ENCODE measurements at regions not wholly inside any gene's neighbourhood (a gene's known extent, or its start where the extent isn't known, plus 50 kb on each side); places are given as distances from the start of the nearest gene placed in this dataset.

DNA sequence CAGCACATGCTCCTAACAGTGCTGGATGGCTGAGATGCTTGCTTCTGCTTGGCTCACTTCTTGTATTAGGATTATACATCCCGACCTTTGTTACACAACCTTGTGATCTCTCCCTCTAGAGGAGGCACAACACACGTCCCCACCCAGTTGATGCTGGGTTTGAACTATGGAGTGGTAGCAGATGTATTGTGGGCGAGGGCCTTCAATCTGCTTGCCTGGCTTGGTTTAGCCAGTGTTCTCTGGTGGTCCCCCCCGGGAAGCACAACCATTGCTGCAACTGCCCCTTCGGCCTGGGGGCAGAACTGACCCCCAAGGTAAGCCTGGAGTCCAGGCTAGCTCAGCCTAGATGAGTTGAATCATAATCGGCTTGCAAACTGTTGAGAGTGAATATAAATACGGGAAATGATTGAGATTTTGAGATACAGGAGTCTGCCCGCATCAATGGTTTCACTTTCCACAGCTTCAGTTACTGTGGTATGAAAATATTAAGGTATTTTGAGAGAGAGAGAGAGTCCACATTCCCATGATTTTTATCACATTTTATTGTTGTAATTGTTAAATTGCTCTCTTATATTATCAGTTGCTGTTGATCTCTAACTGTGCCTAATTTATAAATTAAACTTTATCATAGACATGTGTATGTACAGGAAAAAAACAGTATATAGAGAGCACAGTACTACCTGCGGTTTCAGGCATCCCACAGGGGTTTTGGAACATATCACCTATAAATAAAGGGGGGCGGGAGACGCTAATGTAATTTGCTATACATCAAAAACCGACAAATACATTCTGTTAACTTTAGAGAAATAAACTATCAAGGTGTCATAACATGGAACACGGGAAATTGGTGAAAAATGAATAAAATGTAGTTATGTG is 482.0 kb upstream of the B3GAT1 start:
- in situ Hi-C loops (cut with HindIII; ENCODE audit: low sequenced_read_pairs), result no loop called here
- DNase-seq (ENCODE audit: low spot score), result no peak

DNA sequence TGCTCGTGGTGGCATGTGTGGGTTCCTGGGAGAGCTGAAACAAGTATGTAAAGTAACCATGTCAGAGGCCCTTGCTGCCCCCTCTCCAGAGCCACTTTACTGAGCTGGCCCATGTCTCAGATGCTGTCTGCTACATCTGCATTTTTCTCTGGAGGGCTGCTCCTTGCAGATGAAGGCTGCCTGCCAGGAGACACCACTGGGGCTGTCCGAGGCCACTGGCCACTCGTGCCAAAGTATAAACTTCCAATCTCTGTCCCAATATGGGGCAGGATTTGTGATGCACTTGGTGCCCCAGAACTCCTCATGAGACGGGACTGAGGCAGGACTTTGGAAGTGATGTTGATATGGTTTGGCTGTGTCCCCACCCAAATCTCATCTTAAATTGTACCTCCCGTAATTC is 478.4 kb upstream of the B3GAT1 start:
- DNase-seq (ENCODE audit: low spot score), result no peak
- in situ Hi-C loops (cut with HindIII; ENCODE audit: low sequenced_read_pairs), result no loop called here

DNA sequence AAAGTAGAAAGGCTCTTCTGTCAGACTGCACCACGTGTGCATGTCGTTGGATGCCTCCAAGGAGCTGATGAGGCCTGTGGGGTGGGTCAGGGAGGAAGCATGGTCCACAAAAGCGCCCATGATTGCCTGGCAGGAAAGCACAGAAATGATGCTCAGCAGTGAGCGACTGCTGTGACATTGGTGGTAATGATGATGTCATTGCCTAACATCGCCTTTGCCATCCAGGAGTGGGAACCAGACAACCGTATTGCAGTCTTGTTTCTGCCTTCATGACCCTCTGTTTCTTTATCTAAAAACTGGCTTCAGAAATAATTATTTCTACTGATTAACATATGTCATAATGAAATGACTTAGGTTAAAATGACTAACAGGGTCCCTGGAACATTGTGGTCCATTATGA is 477.8 kb upstream of the B3GAT1 start:
- DNase-seq (ENCODE audit: low spot score), result no peak
- in situ Hi-C loops (cut with HindIII; ENCODE audit: low sequenced_read_pairs), result no loop called here

DNA sequence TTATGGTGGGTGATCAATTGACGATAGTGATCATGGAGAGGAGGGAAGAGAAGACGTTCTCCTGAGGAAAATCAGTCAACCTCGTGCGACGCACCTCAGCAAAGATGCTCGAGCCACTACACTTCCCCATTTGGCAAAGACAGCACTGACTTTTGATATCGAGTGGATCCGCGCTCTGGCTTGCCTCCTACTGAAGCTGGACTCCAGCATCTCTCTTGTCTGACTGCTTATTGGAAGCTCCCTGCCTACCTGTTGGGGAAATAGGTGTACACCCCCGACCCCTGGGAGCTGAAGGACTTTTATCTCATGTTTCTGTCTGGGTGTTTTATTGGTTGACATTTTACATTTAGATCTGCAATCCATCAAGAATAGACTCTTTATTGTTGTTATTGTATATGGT is 476.8 kb upstream of the B3GAT1 start:
- in situ Hi-C loops (cut with HindIII; ENCODE audit: low sequenced_read_pairs), result no loop called here
- DNase-seq (ENCODE audit: low spot score), result no peak

DNA sequence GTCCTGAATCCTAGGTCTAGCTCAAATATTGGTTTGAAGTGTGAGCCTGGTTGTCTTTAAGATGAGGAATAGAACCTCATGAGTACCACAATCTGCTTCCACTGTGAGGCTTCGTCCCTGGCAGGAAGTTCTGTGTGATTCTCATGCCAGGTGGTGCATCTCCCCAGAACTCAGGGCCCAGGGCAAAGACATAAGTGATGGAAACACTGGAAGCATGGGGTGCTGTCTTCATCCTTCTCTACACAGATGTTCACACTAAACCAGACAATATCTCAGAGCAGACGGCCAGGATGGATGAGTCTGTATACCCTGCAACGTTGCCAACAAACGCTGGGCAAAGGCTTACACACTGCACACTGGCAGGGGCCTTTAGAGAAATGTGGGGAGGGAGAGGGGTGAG is 475.9 kb upstream of the B3GAT1 start:
- no peak for DNase-seq (ENCODE audit: low spot score)
- in situ Hi-C loops (cut with HindIII; ENCODE audit: low sequenced_read_pairs), result no loop called here

DNA sequence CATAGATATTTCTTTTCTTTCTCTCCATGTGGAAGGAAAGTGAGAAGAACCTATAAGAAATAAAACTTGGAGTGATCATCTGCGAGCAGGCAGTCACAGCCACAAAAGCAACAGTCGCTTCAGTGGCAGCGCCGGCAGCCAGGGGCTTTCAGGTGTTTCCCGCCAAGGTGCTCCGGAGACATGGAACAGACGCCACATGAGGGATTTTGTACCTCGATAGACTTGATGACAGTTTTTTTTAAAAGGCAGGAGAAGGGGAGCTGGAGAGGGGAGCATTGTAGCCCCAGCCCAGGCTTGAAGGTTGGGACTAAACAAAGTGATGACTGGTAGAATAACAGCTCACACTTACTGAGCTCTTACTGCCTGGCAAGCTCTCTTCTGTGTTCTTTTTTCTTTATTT is 471.4 kb upstream of the B3GAT1 start:
- no peak for DNase-seq (ENCODE audit: low spot score)
- in situ Hi-C loops (cut with HindIII; ENCODE audit: low sequenced_read_pairs), result no loop called here

DNA sequence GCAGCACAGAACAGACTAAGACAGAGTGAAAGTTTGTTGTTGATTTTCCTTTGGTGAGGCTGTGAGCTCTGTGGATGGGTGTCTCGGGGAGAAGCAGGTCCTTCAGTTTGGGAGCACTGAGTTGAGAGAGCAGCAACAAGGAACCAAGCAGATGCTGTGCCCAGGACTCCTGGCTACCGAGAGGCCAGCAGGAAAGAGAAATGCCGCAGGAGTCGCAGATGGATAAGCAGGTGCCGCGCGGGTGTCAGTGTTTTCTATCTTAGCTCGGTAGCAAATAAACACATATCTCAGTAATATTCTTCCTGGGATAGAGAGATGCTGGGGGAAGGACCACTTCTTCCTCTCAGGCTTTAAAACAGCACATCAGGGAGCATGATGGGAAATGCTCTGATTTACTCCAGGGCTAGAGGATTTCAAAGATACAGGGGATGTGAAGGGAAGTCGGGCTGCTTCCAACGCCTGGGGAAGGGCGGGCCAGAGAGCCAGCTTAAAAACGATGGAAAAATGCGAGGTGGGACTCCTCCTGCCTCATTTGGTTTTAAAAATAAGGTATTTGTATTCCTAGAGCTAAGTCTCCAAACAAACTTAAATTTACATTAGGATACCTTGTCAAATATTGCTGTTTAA is 470.7 kb upstream of the B3GAT1 start:
- DNase-seq (ENCODE audit: low spot score), result no peak
- in situ Hi-C loops (cut with HindIII; ENCODE audit: low sequenced_read_pairs), result no loop called here

DNA sequence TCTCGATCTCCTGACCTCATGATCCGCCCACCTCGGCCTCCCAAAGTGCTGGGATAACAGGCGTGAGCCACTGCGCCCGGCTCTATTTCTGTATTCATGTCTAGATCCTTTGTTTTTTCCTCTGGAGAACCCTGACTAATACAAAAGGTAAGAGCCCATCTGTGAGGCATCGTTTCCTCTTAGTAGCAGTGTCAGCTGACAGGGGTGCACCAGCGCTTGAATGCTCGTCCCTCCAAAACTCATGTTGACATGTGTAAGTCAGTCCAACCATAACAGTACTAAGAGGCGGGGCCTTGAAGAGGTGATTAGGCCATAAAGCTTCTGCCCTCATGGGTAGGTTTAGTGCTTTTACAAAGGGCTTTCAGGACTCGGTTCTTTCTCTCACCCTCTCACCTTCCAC is 470.1 kb upstream of the B3GAT1 start:
- in situ Hi-C loops (cut with HindIII; ENCODE audit: low sequenced_read_pairs), result no loop called here
- DNase-seq (ENCODE audit: low spot score), result no peak

DNA sequence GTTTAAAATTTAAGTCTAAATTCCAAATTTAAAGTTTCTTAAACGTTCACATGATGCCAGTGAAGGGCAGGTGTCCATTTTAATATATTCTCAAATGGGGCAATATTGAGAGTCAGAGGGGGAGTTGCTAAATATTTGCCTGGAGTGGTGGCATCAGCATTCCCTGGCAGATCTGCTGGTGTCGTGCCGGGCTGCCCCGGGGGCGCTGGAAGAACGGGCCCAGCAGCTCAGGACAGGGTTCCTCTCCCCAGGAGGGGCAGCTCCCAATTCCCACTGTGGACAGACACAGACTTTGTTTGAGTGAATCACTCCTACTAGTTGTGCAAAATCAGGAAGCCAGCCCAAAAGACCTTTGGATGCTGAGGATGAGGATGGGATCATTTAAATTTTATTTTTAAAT is 468.7 kb upstream of the B3GAT1 start:
- no peak for DNase-seq (ENCODE audit: low spot score)
- in situ Hi-C loops (cut with HindIII; ENCODE audit: low sequenced_read_pairs), result no loop called here

DNA sequence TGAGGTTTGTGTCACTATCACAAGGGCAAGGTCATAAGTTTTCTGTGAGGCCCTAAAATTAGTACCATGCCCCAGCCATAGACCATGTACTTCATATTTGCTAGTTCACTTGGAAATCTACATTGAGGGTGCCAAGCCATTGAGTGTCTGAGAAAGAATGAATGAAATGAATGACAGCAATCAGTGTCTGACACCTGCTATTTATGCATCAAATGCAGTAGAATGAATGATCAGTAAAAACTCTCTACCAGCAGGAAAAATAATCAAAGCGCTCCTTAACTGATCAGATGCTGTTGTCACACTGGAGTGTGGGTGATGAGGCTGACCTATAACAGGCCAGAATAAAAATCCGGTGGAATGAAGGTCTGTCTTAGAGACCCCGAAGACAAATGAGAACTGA is 467.9 kb upstream of the B3GAT1 start:
- in situ Hi-C loops (cut with HindIII; ENCODE audit: low sequenced_read_pairs), result no loop called here
- DNase-seq (ENCODE audit: low spot score), result no peak

DNA sequence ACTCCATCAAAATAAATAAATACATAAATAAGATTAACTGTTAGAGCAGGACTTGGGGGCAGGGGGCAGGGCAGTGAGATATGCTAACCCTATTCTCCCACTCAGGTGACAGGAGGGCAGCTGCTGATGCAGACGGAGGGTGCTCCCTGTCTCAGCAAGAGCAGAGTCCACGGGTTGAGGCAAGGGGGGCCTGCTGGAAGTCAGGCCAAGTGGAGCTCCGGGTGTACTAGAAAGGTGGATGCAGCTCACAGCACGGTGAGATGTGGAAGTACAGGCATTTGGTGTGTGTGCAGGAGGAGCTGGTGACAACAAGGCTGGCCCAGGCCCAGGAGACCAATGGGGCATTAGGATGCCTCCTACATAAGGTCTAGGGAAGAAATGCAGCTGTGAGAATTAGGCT is 467.3 kb upstream of the B3GAT1 start:
- in situ Hi-C loops (cut with HindIII; ENCODE audit: low sequenced_read_pairs), result no loop called here
- DNase-seq (ENCODE audit: low spot score), result no peak

DNA sequence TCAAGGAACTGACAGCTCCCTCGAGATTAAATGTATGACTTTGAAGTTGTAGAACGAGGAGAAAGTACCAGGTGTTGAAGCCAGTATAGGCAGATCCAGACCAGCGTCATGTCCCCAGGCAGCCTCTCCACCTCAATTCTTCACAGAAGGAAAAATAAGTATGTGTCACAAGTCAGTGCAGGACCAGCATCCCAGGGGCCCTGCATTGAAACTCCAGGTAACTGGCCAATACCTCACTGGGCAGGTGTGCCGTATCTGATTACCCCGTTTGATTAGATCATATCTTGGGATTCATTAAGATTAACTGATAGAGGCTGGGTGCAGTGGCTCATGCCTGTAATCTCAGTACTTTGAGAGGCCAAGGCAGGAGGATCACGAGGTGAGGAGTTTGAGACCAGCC is 466.7 kb upstream of the B3GAT1 start:
- in situ Hi-C loops (cut with HindIII; ENCODE audit: low sequenced_read_pairs), result no loop called here
- DNase-seq (ENCODE audit: low spot score), result no peak

DNA sequence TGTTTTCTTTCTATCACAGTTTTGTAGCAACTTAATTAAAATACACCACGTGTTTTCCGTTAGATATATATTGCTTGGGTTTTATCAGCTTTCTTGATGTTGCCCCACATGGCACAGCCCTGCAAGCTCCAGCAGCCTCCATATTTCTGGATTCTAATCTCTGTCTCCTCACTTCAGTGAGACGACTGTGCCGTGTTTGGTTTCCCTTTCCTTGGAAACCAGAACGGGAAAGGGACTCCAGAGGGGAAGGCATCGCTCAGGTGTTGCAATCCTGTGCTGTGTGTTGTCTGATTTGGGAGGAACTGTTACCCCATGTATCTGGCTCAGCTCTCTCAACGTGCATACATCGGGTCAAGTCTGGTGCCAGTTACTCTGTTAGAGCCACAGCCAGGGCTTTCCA is 464.2 kb upstream of the B3GAT1 start:
- no peak for DNase-seq (ENCODE audit: low spot score)
- in situ Hi-C loops (cut with HindIII; ENCODE audit: low sequenced_read_pairs), result no loop called here

DNA sequence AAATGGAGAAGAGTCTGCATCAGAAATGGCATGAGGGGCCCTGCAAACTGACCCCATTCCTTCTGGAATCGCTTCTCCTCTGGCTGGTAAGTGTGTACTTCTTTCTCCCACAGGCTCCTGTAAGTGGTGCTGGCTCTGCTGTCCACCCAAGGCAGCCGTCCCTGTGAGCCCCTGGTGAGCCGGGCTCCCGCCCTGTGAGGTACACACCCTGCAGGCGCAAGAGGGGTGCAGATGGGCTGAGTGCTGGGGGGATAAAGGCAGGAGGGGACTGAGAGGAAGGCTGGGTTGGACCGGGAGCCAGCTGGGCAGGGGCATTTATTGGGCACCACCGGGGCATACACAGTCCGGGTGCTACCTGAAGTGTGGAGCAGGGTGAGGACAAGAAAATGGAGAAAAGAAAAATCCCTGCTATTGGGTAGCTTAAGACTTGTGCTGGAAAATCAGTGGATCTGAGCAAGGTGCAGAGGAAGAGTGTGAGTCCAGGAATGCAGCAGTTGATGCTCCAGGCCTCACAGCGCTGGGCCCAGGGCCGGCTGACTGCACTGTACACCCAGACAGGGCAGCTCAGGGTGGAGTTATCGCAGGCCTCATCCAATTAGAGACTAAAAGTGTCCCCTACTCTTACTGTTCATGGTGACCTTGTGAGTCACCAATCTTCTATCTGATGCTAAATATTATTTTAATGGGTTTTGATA is 455.1 kb upstream of the B3GAT1 start:
- in situ Hi-C loops (cut with HindIII; ENCODE audit: low sequenced_read_pairs), result no loop called here

DNA sequence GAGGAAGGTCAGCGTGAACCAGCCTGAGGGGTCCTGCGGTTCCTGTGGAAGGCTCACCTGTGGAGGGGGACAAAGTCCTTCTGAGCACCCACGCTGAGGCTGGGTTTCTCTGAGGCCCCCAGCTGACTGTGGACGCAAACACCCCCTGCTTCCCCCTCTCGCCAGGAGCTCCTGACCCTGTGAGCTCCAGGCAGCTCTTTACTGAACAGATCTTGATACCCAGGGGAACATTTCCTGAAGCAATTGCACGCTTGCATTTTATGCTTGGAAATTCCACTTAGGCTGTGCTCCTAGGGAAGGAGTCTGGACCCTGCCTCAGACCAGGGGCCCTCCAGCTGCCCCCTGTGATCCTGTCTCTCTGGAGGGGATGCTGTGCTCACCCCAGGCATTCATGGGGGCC is 454.2 kb upstream of the B3GAT1 start:
- no peak for DNase-seq (ENCODE audit: low spot score)
- in situ Hi-C loops (cut with HindIII; ENCODE audit: low sequenced_read_pairs), result no loop called here

More for the DNA sequence above, 455.1 kb upstream of the B3GAT1 start:
- no peak for DNase-seq (ENCODE audit: low spot score)

DNA sequence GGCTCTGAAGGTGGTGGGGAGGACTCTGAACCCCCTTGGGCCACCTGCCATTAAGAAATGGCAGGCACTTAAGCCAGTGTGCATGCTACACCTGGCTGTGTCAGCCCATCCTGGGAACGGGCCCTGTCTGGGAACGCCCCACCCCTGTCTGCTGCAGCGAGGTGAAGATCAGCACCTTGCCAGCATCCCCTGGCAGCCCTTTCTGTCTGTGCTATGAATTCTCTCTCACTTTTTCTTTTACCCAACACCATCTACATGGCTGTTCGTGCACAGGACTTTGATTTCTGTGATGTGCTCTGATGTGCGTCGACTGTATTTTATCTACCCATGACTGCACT is 452.9 kb upstream of the B3GAT1 start:
- DNase-seq (ENCODE audit: low spot score), result no peak
- in situ Hi-C loops (cut with HindIII; ENCODE audit: low sequenced_read_pairs), result no loop called here

DNA sequence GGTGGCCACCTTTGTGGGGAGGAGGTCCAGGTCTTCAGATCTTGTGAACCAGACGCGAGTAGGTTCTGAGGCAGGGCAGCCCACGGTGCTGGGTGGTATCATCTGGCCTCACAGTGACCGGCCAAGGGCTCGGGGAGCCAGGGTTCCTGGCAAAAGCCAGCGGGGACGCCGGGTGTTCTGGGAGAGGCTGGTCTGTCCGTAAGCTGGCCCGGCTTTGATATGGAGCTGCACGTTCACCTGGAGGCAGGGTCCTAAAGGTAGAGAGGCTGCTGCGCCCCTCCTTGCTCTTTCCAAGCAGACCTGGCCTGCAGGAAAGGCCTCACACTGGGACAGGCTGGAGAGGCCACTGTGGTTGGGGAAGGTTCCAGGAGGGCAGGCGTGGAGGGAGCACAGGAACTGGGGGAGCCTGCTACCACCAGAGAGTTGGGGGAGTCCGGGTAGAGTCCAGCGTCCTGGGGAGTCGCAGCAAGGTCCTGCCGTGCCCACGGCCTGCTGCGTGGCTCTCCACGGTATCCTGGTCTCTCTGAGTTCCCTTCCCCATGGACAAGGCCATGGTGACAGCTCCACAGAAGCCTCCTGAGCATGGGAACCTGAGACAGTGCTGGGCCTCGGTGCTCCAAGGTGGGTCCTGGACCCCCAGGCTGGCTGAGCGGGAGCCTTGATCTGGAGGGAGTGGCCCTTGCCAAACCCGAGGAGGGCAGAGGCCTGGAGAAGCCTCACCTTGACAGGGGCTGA is 452.4 kb upstream of the B3GAT1 start:
- in situ Hi-C loops (cut with HindIII; ENCODE audit: low sequenced_read_pairs), result no loop called here
- no peak for DNase-seq (ENCODE audit: low spot score)

DNA sequence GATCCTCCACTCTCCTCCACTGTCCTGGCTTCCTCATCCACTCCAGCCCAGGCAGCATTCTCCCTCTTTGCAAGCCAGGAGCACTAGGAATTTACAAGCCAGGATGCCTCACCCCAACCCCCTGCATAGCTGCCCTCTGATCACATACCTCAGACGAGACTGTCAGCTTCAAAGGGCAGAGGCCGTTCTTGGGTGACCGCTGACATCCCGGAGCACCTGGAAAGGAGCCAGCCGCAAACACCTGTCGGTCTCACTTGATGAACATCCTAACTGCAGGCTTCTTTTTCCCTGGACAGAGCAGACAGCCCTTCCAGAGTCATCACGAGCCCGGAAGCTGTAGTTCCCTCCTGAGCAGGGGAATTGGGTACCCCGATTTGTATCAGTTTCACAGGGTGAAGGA is 451.3 kb upstream of the B3GAT1 start:
- no peak for DNase-seq (ENCODE audit: low spot score)
- in situ Hi-C loops (cut with HindIII; ENCODE audit: low sequenced_read_pairs), result no loop called here

DNA sequence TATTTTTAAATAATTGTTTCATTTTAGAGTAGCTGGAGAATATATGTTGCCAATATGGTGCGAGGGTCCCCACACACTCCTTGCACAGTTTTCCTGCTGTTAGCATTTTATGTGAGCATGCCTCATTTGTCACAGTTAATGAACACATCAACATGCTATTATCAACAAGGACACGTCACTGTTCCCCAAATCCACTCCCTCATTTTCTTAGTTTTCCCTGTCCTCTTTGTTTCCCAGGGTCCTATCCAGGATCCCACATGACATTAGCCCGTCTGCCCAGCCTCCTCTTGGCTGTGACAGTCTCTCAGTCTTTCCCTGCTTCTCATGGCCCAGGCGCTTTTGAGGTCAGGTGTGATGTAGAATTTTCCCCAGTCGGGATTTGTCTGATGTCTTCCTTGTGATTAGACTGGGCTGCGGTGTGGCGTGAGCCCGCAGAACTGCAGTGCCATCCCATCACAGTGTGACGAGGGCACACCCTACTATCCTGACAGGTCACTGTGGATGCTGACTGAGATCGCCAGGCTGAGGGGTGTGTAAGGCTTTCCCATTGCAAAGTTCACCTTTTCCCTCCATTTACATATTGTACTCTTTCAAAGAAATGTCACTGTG is 450.6 kb upstream of the B3GAT1 start:
- in situ Hi-C loops (cut with HindIII; ENCODE audit: low sequenced_read_pairs), result no loop called here

DNA sequence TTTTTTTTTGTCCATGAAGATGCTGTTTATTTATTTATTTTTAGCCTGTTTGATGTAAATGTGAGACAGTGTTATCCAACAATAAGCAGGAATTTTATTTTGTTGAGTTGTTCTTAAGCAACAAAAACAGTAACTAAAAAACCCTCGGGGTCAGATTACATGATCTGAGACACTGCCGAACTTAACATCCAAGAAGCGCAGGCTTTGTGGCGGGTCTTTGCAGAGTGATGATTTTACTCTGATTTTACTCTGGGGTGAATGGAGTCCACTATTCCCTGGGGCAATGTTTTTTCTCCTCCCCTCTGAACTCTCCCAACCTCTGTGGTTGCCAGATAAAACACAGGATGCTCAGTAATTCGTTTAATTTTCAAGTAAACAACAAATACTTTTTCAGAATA is 450.1 kb upstream of the B3GAT1 start:
- in situ Hi-C loops (cut with HindIII; ENCODE audit: low sequenced_read_pairs), result no loop called here
- DNase-seq (ENCODE audit: low spot score), result no peak

More for the DNA sequence above, 450.6 kb upstream of the B3GAT1 start:
- no peak for DNase-seq (ENCODE audit: low spot score)
